ENCODE measurements at regions not wholly inside any gene's neighbourhood (a gene's known extent, or its start where the extent isn't known, plus 50 kb on each side); places are given as distances from the start of the nearest gene placed in this dataset.

- no peak for TF ChIP-seq CTCF (IDR thresholded peaks at IDR 0.05)
- no peak for TF ChIP-seq POLR2A (IDR thresholded peaks at IDR 0.05; ENCODE audit: low read depth)
- TF ChIP-seq POLR2AphosphoS5 (IDR thresholded peaks at IDR 0.05), result no peak
These were observed 484.0 kb downstream of the SPATA31A7 start for GRCh38 chr9:61673664-61674381.
